ENCODE measurements at regions not wholly inside any gene's neighbourhood (a gene's known extent, or its start where the extent isn't known, plus 50 kb on each side); places are given as distances from the start of the nearest gene placed in this dataset.

DNA sequence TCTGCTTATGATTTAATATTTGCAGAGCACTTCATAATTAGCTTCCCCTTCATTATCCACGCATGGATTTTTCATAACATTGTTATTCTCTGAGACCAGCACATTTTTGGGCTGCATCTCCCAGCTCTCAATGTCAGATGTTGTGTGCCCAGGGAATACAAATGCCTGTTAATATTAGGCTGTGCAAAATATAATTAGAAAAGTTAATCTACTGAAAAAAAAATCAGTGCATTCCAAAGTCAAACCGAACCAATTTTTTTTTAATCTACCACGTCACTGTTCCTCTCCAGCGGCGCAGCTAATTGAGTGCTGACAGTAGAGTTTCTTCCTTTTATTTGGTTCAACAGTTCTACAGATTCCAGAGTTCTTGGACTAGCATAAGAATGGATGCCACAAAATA is 191.0 kb upstream of the RGS6 start (continued):
- TF ChIP-seq, protein P1, sequence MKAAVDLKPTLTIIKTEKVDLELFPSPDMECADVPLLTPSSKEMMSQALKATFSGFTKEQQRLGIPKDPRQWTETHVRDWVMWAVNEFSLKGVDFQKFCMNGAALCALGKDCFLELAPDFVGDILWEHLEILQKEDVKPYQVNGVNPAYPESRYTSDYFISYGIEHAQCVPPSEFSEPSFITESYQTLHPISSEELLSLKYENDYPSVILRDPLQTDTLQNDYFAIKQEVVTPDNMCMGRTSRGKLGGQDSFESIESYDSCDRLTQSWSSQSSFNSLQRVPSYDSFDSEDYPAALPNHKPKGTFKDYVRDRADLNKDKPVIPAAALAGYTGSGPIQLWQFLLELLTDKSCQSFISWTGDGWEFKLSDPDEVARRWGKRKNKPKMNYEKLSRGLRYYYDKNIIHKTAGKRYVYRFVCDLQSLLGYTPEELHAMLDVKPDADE (IDR thresholded peaks at IDR 0.05): no peak
- TF ChIP-seq ZNF331 (CRISPR knock-in tag; IDR thresholded peaks at IDR 0.05; ENCODE audit: low read depth): no peak
- TF ChIP-seq EZH2phosphoT487 (IDR thresholded peaks at IDR 0.05; ENCODE audit: unreplicated experiment): no peak
- TF ChIP-seq, protein P2, sequence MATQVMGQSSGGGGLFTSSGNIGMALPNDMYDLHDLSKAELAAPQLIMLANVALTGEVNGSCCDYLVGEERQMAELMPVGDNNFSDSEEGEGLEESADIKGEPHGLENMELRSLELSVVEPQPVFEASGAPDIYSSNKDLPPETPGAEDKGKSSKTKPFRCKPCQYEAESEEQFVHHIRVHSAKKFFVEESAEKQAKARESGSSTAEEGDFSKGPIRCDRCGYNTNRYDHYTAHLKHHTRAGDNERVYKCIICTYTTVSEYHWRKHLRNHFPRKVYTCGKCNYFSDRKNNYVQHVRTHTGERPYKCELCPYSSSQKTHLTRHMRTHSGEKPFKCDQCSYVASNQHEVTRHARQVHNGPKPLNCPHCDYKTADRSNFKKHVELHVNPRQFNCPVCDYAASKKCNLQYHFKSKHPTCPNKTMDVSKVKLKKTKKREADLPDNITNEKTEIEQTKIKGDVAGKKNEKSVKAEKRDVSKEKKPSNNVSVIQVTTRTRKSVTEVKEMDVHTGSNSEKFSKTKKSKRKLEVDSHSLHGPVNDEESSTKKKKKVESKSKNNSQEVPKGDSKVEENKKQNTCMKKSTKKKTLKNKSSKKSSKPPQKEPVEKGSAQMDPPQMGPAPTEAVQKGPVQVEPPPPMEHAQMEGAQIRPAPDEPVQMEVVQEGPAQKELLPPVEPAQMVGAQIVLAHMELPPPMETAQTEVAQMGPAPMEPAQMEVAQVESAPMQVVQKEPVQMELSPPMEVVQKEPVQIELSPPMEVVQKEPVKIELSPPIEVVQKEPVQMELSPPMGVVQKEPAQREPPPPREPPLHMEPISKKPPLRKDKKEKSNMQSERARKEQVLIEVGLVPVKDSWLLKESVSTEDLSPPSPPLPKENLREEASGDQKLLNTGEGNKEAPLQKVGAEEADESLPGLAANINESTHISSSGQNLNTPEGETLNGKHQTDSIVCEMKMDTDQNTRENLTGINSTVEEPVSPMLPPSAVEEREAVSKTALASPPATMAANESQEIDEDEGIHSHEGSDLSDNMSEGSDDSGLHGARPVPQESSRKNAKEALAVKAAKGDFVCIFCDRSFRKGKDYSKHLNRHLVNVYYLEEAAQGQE (IDR thresholded peaks at IDR 0.05; ENCODE audit: unreplicated experiment): no peak

DNA sequence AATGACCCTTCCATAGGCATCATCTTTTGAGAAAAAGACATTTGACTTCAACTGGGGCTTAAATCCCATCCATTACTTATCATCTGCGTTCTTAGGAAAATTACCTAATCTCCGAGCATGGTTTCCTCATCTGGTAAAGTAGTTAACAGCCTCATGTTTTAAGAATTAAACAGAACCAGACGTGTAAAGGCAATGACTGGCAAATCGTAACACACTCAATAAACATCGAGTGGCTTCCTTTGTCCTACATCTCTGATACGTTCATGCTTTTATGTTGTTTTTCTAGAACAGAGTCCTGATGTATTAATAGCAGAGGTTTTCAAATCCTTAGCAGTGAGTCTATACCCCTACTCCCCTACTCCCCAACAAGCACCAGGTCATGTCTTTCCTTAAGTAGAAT is 189.7 kb upstream of the RGS6 start:
- Histone ChIP-seq H3K36me3 (ENCODE audit: insufficient read depth) (no peaks in the 10 kb centered on the region), H3K9me2 (ENCODE audit: insufficient read depth) (peaks cover 8% of the 10 kb centered on the region; the same call in 1 of the 2 replicates), H3K4me2 (no peak overlapping the region), H3K79me2 (replicated peaks; ENCODE audit: insufficient read depth) (no peaks in the 10 kb centered on the region), H3K4me1 (ENCODE audit: insufficient read depth) (no peaks in the 10 kb centered on the region), H2AFZ (no peak overlapping the region), H3F3A (replicated peaks; ENCODE audit: low read depth) (no peaks in the 10 kb centered on the region), H4K20me1 (replicated peaks; ENCODE audit: insufficient read depth) (no peaks in the 10 kb centered on the region; the same call in 1 of the 2 replicates), H3K27me3 (ENCODE audit: insufficient read depth) (no peaks in the 10 kb centered on the region), H3K4me3 (no peak overlapping the region), H3K27ac (ENCODE audit: low read depth) (no peak overlapping the region)
- peaks cover 4% of the 10 kb centered on the region for H3K36me3 Mint-ChIP-seq (ENCODE audit: low read depth)
- peaks cover 8% of the 10 kb centered on the region for H3K27me3 Mint-ChIP-seq (ENCODE audit: insufficient read depth, low read depth, poor library complexity)
- peaks cover 2% of the 10 kb centered on the region; the same call in 2 of the 3 replicates for H3K4me1 Mint-ChIP-seq
- H3K9me3 Mint-ChIP-seq: peaks cover 5% of the 10 kb centered on the region
- no peak for ATAC-seq
- TF ChIP-seq, protein P3, sequence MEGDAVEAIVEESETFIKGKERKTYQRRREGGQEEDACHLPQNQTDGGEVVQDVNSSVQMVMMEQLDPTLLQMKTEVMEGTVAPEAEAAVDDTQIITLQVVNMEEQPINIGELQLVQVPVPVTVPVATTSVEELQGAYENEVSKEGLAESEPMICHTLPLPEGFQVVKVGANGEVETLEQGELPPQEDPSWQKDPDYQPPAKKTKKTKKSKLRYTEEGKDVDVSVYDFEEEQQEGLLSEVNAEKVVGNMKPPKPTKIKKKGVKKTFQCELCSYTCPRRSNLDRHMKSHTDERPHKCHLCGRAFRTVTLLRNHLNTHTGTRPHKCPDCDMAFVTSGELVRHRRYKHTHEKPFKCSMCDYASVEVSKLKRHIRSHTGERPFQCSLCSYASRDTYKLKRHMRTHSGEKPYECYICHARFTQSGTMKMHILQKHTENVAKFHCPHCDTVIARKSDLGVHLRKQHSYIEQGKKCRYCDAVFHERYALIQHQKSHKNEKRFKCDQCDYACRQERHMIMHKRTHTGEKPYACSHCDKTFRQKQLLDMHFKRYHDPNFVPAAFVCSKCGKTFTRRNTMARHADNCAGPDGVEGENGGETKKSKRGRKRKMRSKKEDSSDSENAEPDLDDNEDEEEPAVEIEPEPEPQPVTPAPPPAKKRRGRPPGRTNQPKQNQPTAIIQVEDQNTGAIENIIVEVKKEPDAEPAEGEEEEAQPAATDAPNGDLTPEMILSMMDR (conservative IDR thresholded peaks at IDR 0.05; ENCODE audit: low read depth in 2 of 2): no peak
- no peak for TF ChIP-seq CREB1 (CRISPR knock-in tag; IDR thresholded peaks at IDR 0.05; ENCODE audit: low read depth)
- TF ChIP-seq JUNB (IDR thresholded peaks at IDR 0.05; ENCODE audit: unreplicated experiment): no peak
- no peak for TF ChIP-seq ZNF331 (CRISPR knock-in tag; IDR thresholded peaks at IDR 0.05; ENCODE audit: low read depth)
- no peak for TF ChIP-seq ZNF114 (CRISPR knock-in tag; IDR thresholded peaks at IDR 0.05)
- DNase-seq (ENCODE audit: low spot score): no peak
- H3K4me3 Mint-ChIP-seq: no peak overlapping the region
- H3K27ac Mint-ChIP-seq: no peak overlapping the region

Measured in GM23338 (cell line).